ENCODE measurements at regions not wholly inside any gene's neighbourhood (a gene's known extent, or its start where the extent isn't known, plus 50 kb on each side); places are given as distances from the start of the nearest gene placed in this dataset.

DNA sequence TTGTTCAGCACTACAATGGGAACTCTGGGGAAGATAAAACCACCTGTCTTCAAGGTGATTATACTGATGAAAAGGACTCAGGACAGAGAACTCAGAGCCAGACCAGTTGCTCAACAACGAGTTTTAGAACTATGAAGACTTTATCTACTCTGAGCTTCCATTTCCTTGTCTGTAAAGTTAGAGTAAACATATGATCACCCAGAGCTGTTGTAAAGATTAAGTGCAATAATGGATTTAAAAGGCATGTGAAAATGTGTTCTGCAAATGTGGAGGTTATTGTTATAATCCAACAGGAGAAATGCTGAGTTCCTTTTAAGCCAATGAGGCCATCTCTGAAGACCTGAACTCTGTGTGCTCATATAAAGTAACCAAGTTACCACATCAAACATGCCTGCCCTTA lies 139.7 kb upstream of the CMC1 start:
- TF ChIP-seq, protein P1, sequence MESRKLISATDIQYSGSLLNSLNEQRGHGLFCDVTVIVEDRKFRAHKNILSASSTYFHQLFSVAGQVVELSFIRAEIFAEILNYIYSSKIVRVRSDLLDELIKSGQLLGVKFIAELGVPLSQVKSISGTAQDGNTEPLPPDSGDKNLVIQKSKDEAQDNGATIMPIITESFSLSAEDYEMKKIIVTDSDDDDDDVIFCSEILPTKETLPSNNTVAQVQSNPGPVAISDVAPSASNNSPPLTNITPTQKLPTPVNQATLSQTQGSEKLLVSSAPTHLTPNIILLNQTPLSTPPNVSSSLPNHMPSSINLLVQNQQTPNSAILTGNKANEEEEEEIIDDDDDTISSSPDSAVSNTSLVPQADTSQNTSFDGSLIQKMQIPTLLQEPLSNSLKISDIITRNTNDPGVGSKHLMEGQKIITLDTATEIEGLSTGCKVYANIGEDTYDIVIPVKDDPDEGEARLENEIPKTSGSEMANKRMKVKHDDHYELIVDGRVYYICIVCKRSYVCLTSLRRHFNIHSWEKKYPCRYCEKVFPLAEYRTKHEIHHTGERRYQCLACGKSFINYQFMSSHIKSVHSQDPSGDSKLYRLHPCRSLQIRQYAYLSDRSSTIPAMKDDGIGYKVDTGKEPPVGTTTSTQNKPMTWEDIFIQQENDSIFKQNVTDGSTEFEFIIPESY (IDR thresholded peaks at IDR 0.05; ENCODE audit: extremely low read depth, insufficient replicate concordance, low read length): no peak
- TF ChIP-seq SIN3A (IDR thresholded peaks at IDR 0.05; ENCODE audit: low read depth) (no peak), FOSL1 (IDR thresholded peaks at IDR 0.05; ENCODE audit: low read depth) (no peak), POLR2AphosphoS5 (IDR thresholded peaks at IDR 0.05; ENCODE audit: low read depth, low read length) (no peak), SP1 (IDR thresholded peaks at IDR 0.05; ENCODE audit: low read depth) (no peak)
- TF ChIP-seq, protein P2, sequence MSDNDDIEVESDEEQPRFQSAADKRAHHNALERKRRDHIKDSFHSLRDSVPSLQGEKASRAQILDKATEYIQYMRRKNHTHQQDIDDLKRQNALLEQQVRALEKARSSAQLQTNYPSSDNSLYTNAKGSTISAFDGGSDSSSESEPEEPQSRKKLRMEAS (IDR thresholded peaks at IDR 0.05): no peak
